ENCODE measurements at regions not wholly inside any gene's neighbourhood (a gene's known extent, or its start where the extent isn't known, plus 50 kb on each side); places are given as distances from the start of the nearest gene placed in this dataset.

DNA sequence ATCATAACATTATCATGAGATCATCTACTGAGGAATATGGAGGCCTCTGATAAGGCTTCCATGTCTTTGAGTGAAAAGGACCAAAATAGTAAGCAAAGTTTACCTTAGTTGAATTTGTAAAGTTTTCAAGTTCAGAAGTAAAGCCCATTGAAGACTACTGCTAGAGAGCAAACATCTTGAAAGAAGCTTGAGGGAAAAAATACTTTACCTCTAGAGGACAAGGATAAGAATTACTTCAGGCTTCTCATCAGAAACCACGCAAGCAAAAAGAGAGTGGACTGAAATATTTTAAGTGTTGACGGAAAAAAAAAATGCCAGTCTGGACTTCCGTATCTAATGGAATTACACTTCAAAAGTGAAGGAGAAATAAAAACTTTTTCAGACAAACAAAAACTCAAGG, 114.3 kb downstream of the MPP7 start:
- no peaks in the 10 kb centered on the region for H3K4me1 ChIP-seq (ENCODE audit: insufficient read depth, low read length, poor library complexity, severe bottlenecking)
- TF ChIP-seq CTCF (conservative IDR thresholded peaks at IDR 0.05; ENCODE audit: low read depth, low read length) (no peak), EZH2 (IDR thresholded peaks at IDR 0.05; ENCODE audit: borderline replicate concordance, low read depth, low read length, poor library complexity, severe bottlenecking) (no peak)
- CTCF ChIA-PET: no interaction called here
- H3K36me3 ChIP-seq (ENCODE audit: insufficient read depth, low read length, poor library complexity, severe bottlenecking): no peaks in the 10 kb centered on the region
- no peak for DNase-seq (ENCODE audit: low spot score)
- intact Hi-C loops (cut with micrococcal nuclease; ENCODE audit: unreplicated experiment): no loop called here
- no peak overlapping the region for H3K27ac ChIP-seq (ENCODE audit: low read depth, low read length, poor library complexity, severe bottlenecking)
- no TSS peak for BruUV-seq (replicated peaks)
- POLR2A ChIA-PET (ENCODE audit: low non-redundant PET): no interaction called here
- H3K9me3 ChIP-seq (ENCODE audit: low read depth, low read length, poor library complexity, severe bottlenecking): no peaks in the 10 kb centered on the region
- H3K27me3 ChIP-seq (replicated peaks; ENCODE audit: insufficient read depth, low read depth, low read length, poor library complexity): peaks cover 19% of the 10 kb centered on the region
- H3K4me3 ChIP-seq (ENCODE audit: low read depth, low read length, poor library complexity, severe bottlenecking): no peak overlapping the region

DNA sequence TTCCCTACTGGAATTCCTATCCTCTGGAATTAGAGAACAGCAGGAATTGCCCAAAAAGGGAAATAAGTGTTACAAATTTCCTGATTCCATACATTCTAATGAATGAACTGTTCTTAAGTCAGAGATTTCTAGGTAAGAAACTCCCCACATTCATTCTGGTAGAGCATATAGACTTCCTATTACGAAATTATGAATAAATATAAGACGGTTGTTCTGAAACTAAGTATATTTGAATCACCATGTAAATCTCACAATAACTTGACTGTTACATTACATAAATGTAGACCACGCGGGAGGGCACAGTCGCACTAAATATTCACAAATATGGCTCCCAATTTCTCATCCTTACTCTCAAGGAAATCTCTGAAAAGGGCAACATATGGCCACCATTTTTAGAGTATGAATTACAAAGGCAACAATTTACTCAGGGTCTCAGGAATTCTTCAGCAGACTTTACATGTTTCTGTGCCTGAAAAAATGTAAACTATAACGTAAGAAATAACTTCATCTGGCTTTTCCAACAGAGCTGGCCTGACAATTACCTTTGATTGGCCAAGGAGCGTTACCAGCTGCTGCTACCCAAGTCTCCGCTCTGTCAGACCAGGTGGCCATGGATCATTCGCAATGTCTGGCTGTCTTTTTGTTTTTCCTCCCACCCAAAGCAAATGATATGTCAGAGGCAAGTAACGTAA, 115.8 kb downstream of the MPP7 start:
- intact Hi-C loops (cut with micrococcal nuclease; ENCODE audit: unreplicated experiment): no loop called here
- Histone ChIP-seq H3K27me3 (replicated peaks; ENCODE audit: insufficient read depth, low read depth, low read length, poor library complexity) (peaks cover 13% of the 10 kb centered on the region), H3K27ac (ENCODE audit: low read depth, low read length, poor library complexity, severe bottlenecking) (no peak overlapping the region), H3K9me3 (ENCODE audit: low read depth, low read length, poor library complexity, severe bottlenecking) (no peaks in the 10 kb centered on the region), H3K4me3 (ENCODE audit: low read depth, low read length, poor library complexity, severe bottlenecking) (no peak overlapping the region), H3K36me3 (ENCODE audit: insufficient read depth, low read length, poor library complexity, severe bottlenecking) (no peaks in the 10 kb centered on the region), H3K4me1 (ENCODE audit: insufficient read depth, low read length, poor library complexity, severe bottlenecking) (no peaks in the 10 kb centered on the region)
- CTCF ChIA-PET: no interaction called here
- no peak for DNase-seq (ENCODE audit: low spot score)
- TF ChIP-seq EZH2 (IDR thresholded peaks at IDR 0.05; ENCODE audit: borderline replicate concordance, low read depth, low read length, poor library complexity, severe bottlenecking): no peak
- POLR2A ChIA-PET (ENCODE audit: low non-redundant PET): no interaction called here
- BruUV-seq (replicated peaks): no TSS peak

- intact Hi-C loops (cut with micrococcal nuclease; ENCODE audit: unreplicated experiment): no loop called here
- H3K9me3 ChIP-seq (ENCODE audit: low read depth, low read length, poor library complexity, severe bottlenecking): no peaks in the 10 kb centered on the region
- no peak for DNase-seq (ENCODE audit: low spot score)
- CTCF ChIA-PET: no interaction called here
- BruUV-seq (replicated peaks): no TSS peak
- no peaks in the 10 kb centered on the region for H3K36me3 ChIP-seq (ENCODE audit: insufficient read depth, low read length, poor library complexity, severe bottlenecking)
- H3K27me3 ChIP-seq (replicated peaks; ENCODE audit: insufficient read depth, low read depth, low read length, poor library complexity): peaks cover 12% of the 10 kb centered on the region
- H3K4me1 ChIP-seq (ENCODE audit: insufficient read depth, low read length, poor library complexity, severe bottlenecking): no peaks in the 10 kb centered on the region
- no peak overlapping the region for H3K4me3 ChIP-seq (ENCODE audit: low read depth, low read length, poor library complexity, severe bottlenecking)
- H3K27ac ChIP-seq (ENCODE audit: low read depth, low read length, poor library complexity, severe bottlenecking): no peak overlapping the region
- TF ChIP-seq EZH2 (IDR thresholded peaks at IDR 0.05; ENCODE audit: borderline replicate concordance, low read depth, low read length, poor library complexity, severe bottlenecking): no peak
- no peak for TF ChIP-seq CTCF (conservative IDR thresholded peaks at IDR 0.05; ENCODE audit: low read depth, low read length)
- POLR2A ChIA-PET (ENCODE audit: low non-redundant PET): no interaction called here
Measured at GRCh38 chr10:28186461-28186860, 116.4 kb downstream of the MPP7 start.

GRCh38 chr10:28184810-28185209, 118.1 kb downstream of the MPP7 start:
- peaks cover 8% of the 10 kb centered on the region for H3K27me3 ChIP-seq (replicated peaks; ENCODE audit: insufficient read depth, low read depth, low read length, poor library complexity)
- H3K9me3 ChIP-seq (ENCODE audit: low read depth, low read length, poor library complexity, severe bottlenecking): no peaks in the 10 kb centered on the region
- DNase-seq (ENCODE audit: low spot score): no peak
- H3K27ac ChIP-seq (ENCODE audit: low read depth, low read length, poor library complexity, severe bottlenecking): no peak overlapping the region
- ChIA-PET CTCF (no interaction called here), POLR2A (ENCODE audit: low non-redundant PET) (no interaction called here)
- H3K4me1 ChIP-seq (ENCODE audit: insufficient read depth, low read length, poor library complexity, severe bottlenecking): no peaks in the 10 kb centered on the region
- no TSS peak for BruUV-seq (replicated peaks)
- no peaks in the 10 kb centered on the region for H3K36me3 ChIP-seq (ENCODE audit: insufficient read depth, low read length, poor library complexity, severe bottlenecking)
- no peak overlapping the region for H3K4me3 ChIP-seq (ENCODE audit: low read depth, low read length, poor library complexity, severe bottlenecking)
- intact Hi-C loops (cut with micrococcal nuclease; ENCODE audit: unreplicated experiment): no loop called here
- TF ChIP-seq EZH2 (IDR thresholded peaks at IDR 0.05; ENCODE audit: borderline replicate concordance, low read depth, low read length, poor library complexity, severe bottlenecking) (no peak), CTCF (conservative IDR thresholded peaks at IDR 0.05; ENCODE audit: low read depth, low read length) (no peak)
